OCI-LY7 (cell line): ENCODE measurements at regions not wholly inside any gene's neighbourhood (a gene's known extent, or its start where the extent isn't known, plus 50 kb on each side); places are given as distances from the start of the nearest gene placed in this dataset.

ENCODE experiments used
- BruUV-seq: library from RNA; stranded (reverse); fragments of 400-500 nt; replicated peaks from 2 replicates; lab custom pipeline; 2021; lab: Mats Ljungman, UMichigan
- CTCF ChIA-PET: fragments of 300-600 bp; sonication (Branson Sonifier 250); formaldehyde crosslinking; loops from one replicate; lab custom pipeline; 2022; ENCODE audit warnings: antibody characterized with exemption; ENCODE audit not compliant: unreplicated experiment; lab: Charles Lee
- POLR2A ChIA-PET: fragments of 300-600 bp; sonication (Branson Sonifier 250); formaldehyde crosslinking; loops from one replicate; lab custom pipeline; 2022; ENCODE audit warnings: antibody characterized with exemption; lab: Charles Lee
- DNase-seq: peaks from one replicate; pipeline ENCODE4 v3.0.0-alpha.2; 2015; ENCODE audit warnings: low spot score
- H2AFZ ChIP-seq: fragments of 200-600 bp; sonication (generic), shearing (Covaris generic); 2 replicates; pipeline ENCODE4 v1.6.1; 2014; ENCODE audit warnings: mild to moderate bottlenecking, antibody characterized with exemption, low read length, moderate library complexity
- H3K27ac ChIP-seq: fragments of 200-600 bp; sonication (generic); 2 replicates; pipeline ENCODE4 v1.5.1; 2014; ENCODE audit warnings: mixed run types, low read depth, mild to moderate bottlenecking, moderate library complexity, low read length, inconsistent platforms; ENCODE audit not compliant: poor library complexity, severe bottlenecking
- H3K36me3 ChIP-seq: fragments of 200-600 bp; sonication (generic); 2 replicates; pipeline ENCODE4 v1.6.1; 2014; ENCODE audit warnings: mild to moderate bottlenecking, antibody characterized with exemption, low read length, moderate library complexity, mixed read lengths; ENCODE audit not compliant: insufficient read depth
- H3K4me1 ChIP-seq: fragments of 200-600 bp; sonication (generic); 2 replicates; pipeline ENCODE4 v1.5.1; 2014; ENCODE audit warnings: mild to moderate bottlenecking, low read length; ENCODE audit not compliant: insufficient read depth, poor library complexity, severe bottlenecking
- H3K4me2 ChIP-seq: fragments of 200-600 bp; sonication (generic); 2 replicates; pipeline ENCODE4 v1.6.1; 2014; ENCODE audit warnings: mild to moderate bottlenecking, low read length
- H3K4me3 ChIP-seq: fragments of 200-600 bp; sonication (generic); 2 replicates; pipeline ENCODE4 v1.5.1; 2014; ENCODE audit warnings: mild to moderate bottlenecking, low read depth, low read length; ENCODE audit not compliant: poor library complexity, severe bottlenecking
- H3K79me2 ChIP-seq: fragments of 200-600 bp; sonication (generic); 2 replicates; pipeline ENCODE4 v1.6.1; 2016; ENCODE audit warnings: low read depth, mild to moderate bottlenecking, low read length, moderate library complexity, mixed read lengths; ENCODE audit not compliant: insufficient read depth
- H3K9me2 ChIP-seq: fragments of 200-600 bp; sonication (generic); 2 replicates; pipeline ENCODE4 v1.6.1; 2016; ENCODE audit warnings: mild to moderate bottlenecking, low read length, mixed read lengths; ENCODE audit not compliant: insufficient read depth
- H3K9me3 ChIP-seq: fragments of 200-600 bp; sonication (generic); 2 replicates; pipeline ENCODE4 v1.6.1; 2014; ENCODE audit warnings: mild to moderate bottlenecking, mixed run types, low read length, mixed read lengths
- H4K20me1 ChIP-seq: fragments of 200-600 bp; sonication (generic); 2 replicates; pipeline ENCODE4 v1.6.1; 2014; ENCODE audit warnings: mild to moderate bottlenecking, antibody characterized with exemption, low read length, moderate library complexity, mixed read lengths; ENCODE audit not compliant: insufficient read depth
- EZH2phosphoT487 ChIP-seq: fragments of 200-600 bp; sonication (generic); IDR thresholded peaks from 2 replicates; pipeline ENCODE4 v1.6.1; 2018; ENCODE audit warnings: low read depth, borderline replicate concordance, mild to moderate bottlenecking, mixed run types, antibody characterized with exemption, low read length, moderate library complexity, mixed read lengths
- intact Hi-C: fragments of 100-400 bp; cut with micrococcal nuclease; formaldehyde crosslinking; loops from one replicate; pipeline ENCODE4 v1.10.0; 2022; ENCODE audit not compliant: unreplicated experiment
- TF ChIP-seq, protein P1 (sequence below): fragments of 200-600 bp; sonication (generic); conservative IDR thresholded peaks from 2 replicates; pipeline ENCODE4 v1.5.1; 2014; ENCODE audit warnings: mild to moderate bottlenecking, antibody characterized with exemption, low read length, moderate library complexity, mixed read lengths

DNA sequence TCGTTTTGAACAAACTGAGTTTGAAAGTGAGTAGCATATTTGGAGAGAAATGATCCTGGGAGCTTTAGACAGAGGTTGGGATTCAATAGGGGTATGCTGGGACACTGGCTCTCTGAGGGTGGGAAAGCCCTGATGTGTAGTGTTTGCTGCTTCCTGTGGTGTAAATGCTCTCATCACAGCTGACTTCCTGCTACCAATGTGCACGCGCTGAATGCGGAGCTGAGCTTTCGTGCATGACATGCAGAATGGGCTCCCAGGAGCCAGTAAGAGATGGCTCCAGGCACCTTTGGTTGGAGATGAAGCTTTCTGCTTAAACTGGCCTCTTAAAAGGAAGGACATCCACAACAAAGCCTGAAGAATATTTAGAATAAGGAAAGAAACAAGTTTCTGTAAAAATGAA is 224.1 kb upstream of the CCDC150 start:
- Histone ChIP-seq H3K4me2 (no peak overlapping the region), H2AFZ (0 out of 2 replicates have a peak overlapping the region, but pooled peaks have one; percentile 21), H3K36me3 (no peaks in the 10 kb centered on the region), H3K4me3 (no peak overlapping the region), H3K4me1 (no peaks in the 10 kb centered on the region), H4K20me1 (no peaks in the 10 kb centered on the region), H3K9me3 (no peaks in the 10 kb centered on the region), H3K9me2 (no peaks in the 10 kb centered on the region), H3K27ac (no peak overlapping the region), H3K79me2 (no peaks in the 10 kb centered on the region)
- CTCF ChIA-PET = no interaction called here
- no peak for TF ChIP-seq EZH2phosphoT487
- TF ChIP-seq, protein P1, sequence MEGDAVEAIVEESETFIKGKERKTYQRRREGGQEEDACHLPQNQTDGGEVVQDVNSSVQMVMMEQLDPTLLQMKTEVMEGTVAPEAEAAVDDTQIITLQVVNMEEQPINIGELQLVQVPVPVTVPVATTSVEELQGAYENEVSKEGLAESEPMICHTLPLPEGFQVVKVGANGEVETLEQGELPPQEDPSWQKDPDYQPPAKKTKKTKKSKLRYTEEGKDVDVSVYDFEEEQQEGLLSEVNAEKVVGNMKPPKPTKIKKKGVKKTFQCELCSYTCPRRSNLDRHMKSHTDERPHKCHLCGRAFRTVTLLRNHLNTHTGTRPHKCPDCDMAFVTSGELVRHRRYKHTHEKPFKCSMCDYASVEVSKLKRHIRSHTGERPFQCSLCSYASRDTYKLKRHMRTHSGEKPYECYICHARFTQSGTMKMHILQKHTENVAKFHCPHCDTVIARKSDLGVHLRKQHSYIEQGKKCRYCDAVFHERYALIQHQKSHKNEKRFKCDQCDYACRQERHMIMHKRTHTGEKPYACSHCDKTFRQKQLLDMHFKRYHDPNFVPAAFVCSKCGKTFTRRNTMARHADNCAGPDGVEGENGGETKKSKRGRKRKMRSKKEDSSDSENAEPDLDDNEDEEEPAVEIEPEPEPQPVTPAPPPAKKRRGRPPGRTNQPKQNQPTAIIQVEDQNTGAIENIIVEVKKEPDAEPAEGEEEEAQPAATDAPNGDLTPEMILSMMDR = no peak
- no TSS peak for BruUV-seq
- intact Hi-C loops = no loop called here
- POLR2A ChIA-PET = interaction anchor here (1.1 kb wide), 1 partner anchor 8 kb away, joined by 4 read pairs; no protein-coding TSS in a partner anchor
- peak; percentile 1 for DNase-seq

DNA sequence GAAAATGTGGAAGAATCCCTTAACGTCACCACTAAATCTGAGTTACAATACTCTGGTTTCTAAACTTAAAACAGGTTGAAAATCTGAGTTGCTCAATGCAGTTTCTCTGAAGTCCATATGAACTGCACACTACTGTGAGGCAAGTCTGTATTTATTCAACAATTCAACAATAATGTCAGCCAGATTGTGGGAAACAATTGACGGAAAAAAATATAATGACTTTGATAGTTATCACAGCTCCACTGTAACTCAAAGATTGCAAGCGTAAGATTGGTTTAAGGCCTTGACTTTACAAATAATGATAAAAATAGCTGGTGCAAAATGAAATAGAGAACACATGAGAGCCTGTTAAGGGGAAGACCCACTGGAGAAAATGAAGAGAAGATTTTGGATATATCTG is 219.4 kb upstream of the CCDC150 start:
- ChIA-PET CTCF (no interaction called here), POLR2A (interaction anchor here (1.5 kb wide), 1 partner anchor 13 kb away, joined by 5 read pairs; no protein-coding TSS in a partner anchor)
- H2AFZ ChIP-seq = no peak overlapping the region
- no peak overlapping the region for H3K27ac ChIP-seq
- no peaks in the 10 kb centered on the region for H4K20me1 ChIP-seq
- no peak overlapping the region for H3K4me2 ChIP-seq
- no peaks in the 10 kb centered on the region for H3K4me1 ChIP-seq
- TF ChIP-seq, protein P1 = no peak
- no peak for TF ChIP-seq EZH2phosphoT487
- H3K36me3 ChIP-seq = no peaks in the 10 kb centered on the region
- intact Hi-C loops = no loop called here
- H3K9me3 ChIP-seq = no peaks in the 10 kb centered on the region
- no peaks in the 10 kb centered on the region for H3K9me2 ChIP-seq
- no TSS peak for BruUV-seq
- DNase-seq = no peak
- H3K4me3 ChIP-seq = no peak overlapping the region
- H3K79me2 ChIP-seq = no peaks in the 10 kb centered on the region

DNA sequence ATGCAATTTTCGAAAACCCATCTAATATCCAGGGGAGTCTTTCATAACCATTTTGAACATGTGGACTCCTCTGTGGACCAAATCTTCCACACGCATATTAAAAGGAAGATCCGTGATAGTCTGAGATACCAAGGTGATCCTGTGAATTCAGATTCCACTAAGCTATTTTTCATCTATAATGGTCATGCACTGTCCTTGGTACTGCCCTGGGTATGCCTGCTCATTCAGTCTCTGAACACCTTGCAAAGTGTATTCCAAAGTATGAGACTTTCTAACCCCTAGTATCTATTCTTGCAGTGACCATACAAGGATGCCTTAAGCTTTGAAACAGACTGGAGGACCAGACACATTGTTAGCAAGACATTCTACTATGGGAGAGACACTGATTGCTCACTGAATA is 217.6 kb upstream of the CCDC150 start:
- Histone ChIP-seq H3K27ac (no peak overlapping the region), H3K9me2 (no peaks in the 10 kb centered on the region), H3K79me2 (no peaks in the 10 kb centered on the region), H4K20me1 (no peaks in the 10 kb centered on the region), H3K4me2 (no peak overlapping the region), H3K36me3 (no peaks in the 10 kb centered on the region), H3K4me1 (no peaks in the 10 kb centered on the region), H3K9me3 (no peaks in the 10 kb centered on the region), H3K4me3 (no peak overlapping the region), H2AFZ (no peak overlapping the region)
- intact Hi-C loops = no loop called here
- BruUV-seq = no TSS peak
- TF ChIP-seq, protein P1 = no peak
- no peak for TF ChIP-seq EZH2phosphoT487
- no peak for DNase-seq
- ChIA-PET POLR2A (interaction anchor here (0.8 to 1.4 kb wide), 4 partner anchors 8 to 307 kb away, joined by 3 to 4 read pairs (median 3); no protein-coding TSS in a partner anchor), CTCF (no interaction called here)
